ENCODE measurements at regions not wholly inside any gene's neighbourhood (a gene's known extent, or its start where the extent isn't known, plus 50 kb on each side); places are given as distances from the start of the nearest gene placed in this dataset.

GRCh38 chr2:238697193-238698071 lies 150.5 kb upstream of the TWIST2 start:
- Histone ChIP-seq H3K36me3 (no peaks in the 10 kb centered on the region), H3K27ac (no peak overlapping the region), H3K9me3 (no peaks in the 10 kb centered on the region), H3K27me3 (no peaks in the 10 kb centered on the region), H3K4me1 (peaks cover 0 to 15% (median 0%) of the 10 kb centered on the region in 3 donors), H3K4me3 (no peak overlapping the region)
- WGBS, 2 donors: 81 to 87% methylated on average over 8 to 18 of the region's 20 CpGs
- TF ChIP-seq POLR2A (IDR thresholded peaks at IDR 0.05): no peak
- no peak for TF ChIP-seq CTCF (IDR thresholded peaks at IDR 0.05)
- intact Hi-C loops (cut with DNase I): no loop called here
- no peak for DNase-seq

- peak overlapping the region in 1 of 4 donors; percentile 5 for H3K27ac ChIP-seq
- peaks cover 0 to 15% (median 0%) of the 10 kb centered on the region in 3 donors for H3K4me1 ChIP-seq
- H3K9me3 ChIP-seq: no peaks in the 10 kb centered on the region
- WGBS, 2 donors: 51 to 63% methylated on average over 7 of the region's 7 CpGs
- intact Hi-C loops (cut with DNase I): no loop called here
- no peak overlapping the region for H3K4me3 ChIP-seq
- H3K36me3 ChIP-seq: no peaks in the 10 kb centered on the region
- TF ChIP-seq POLR2A (IDR thresholded peaks at IDR 0.05) (no peak), CTCF (IDR thresholded peaks at IDR 0.05) (no peak)
- H3K27me3 ChIP-seq: no peaks in the 10 kb centered on the region
- no peak for DNase-seq
Observed at GRCh38 chr2:238698072-238698352, 149.9 kb upstream of the TWIST2 start.

- Histone ChIP-seq H3K27me3 (no peaks in the 10 kb centered on the region), H3K4me1 (peaks cover 0 to 15% (median 0%) of the 10 kb centered on the region in 3 donors), H3K4me3 (no peak overlapping the region), H3K36me3 (no peaks in the 10 kb centered on the region), H3K9me3 (no peaks in the 10 kb centered on the region), H3K27ac (peak overlapping the region in 1 of 4 donors; percentile 5)
- intact Hi-C loops (cut with DNase I): no loop called here
- DNase-seq: no peak
- 69 to 79% methylated on average over 5 to 11 of the region's 20 CpGs for WGBS, 2 donors
- TF ChIP-seq POLR2A (IDR thresholded peaks at IDR 0.05) (no peak), CTCF (IDR thresholded peaks at IDR 0.05) (no peak)
Observed at GRCh38 chr2:238698451-238699306, 149.2 kb upstream of the TWIST2 start.

- WGBS, 2 donors: 89 to 93% methylated on average over 9 to 10 of the region's 13 CpGs
- intact Hi-C loops (cut with DNase I): no loop called here
- H3K9me3 ChIP-seq: no peaks in the 10 kb centered on the region
- peaks cover 0 to 15% (median 0%) of the 10 kb centered on the region in 3 donors for H3K4me1 ChIP-seq
- H3K4me3 ChIP-seq: no peak overlapping the region
- H3K27ac ChIP-seq: no peak overlapping the region
- no peak for DNase-seq
- no peak for TF ChIP-seq CTCF (IDR thresholded peaks at IDR 0.05)
- no peak for TF ChIP-seq POLR2A (IDR thresholded peaks at IDR 0.05)
- H3K36me3 ChIP-seq: no peaks in the 10 kb centered on the region
- H3K27me3 ChIP-seq: no peaks in the 10 kb centered on the region
Observed at GRCh38 chr2:238699307-238700116, 148.4 kb upstream of the TWIST2 start.
